ENCODE measurements at regions not wholly inside any gene's neighbourhood (a gene's known extent, or its start where the extent isn't known, plus 50 kb on each side); places are given as distances from the start of the nearest gene placed in this dataset.

DNA sequence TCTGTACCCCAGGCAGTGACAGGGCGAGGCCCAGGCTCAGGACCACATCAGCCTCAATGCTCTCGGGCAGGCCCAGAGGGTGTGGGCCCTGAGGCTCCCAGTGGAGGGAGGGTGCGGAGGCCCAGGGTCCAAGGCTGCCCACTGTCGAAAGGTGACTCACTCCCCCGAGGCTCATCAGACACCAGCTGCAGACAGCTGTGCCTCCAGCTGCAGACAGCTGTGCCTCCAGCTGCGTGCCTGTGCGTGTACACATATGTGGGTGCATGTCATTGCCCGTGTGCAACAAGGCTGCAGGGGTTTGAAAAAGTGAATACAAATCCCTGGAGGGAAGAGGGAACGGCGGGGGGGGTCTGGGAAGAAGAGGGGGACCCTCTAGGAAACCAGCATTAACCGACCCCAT lies 134.3 kb downstream of the BRD1 start:
- ChIA-PET CTCF (no interaction called here), POLR2A (no interaction called here)
- no peak overlapping the region for H3K27ac ChIP-seq (ENCODE audit: extremely low read depth, low read depth, low read length)
- H3K4me1 ChIP-seq (ENCODE audit: control insufficient read depth, insufficient read depth, low read length) = no peaks in the 10 kb centered on the region
- H3K9me3 ChIP-seq (ENCODE audit: control insufficient read depth, insufficient read depth, low read depth, low read length) = no peaks in the 10 kb centered on the region; the same call in 1 of the 2 replicates
- H3K36me3 ChIP-seq (ENCODE audit: control insufficient read depth in 2 of 2, insufficient read depth in 1 of 2, low read length in 2 of 2) = no peaks in the 10 kb centered on the region
- TF ChIP-seq ZNF114 (tag by site-specific recombination; IDR thresholded peaks at IDR 0.05) = no peak
- no peak for TF ChIP-seq GLIS1 (tag by site-specific recombination; IDR thresholded peaks at IDR 0.05)
- TF ChIP-seq, protein P1, sequence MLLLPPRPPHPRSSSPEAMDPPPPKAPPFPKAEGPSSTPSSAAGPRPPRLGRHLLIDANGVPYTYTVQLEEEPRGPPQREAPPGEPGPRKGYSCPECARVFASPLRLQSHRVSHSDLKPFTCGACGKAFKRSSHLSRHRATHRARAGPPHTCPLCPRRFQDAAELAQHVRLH (tag by site-specific recombination; IDR thresholded peaks at IDR 0.05) = no peak
- no peak for TF ChIP-seq EGR2 (tag by site-specific recombination; IDR thresholded peaks at IDR 0.05; ENCODE audit: low read depth)
- no peak for TF ChIP-seq ZNF239 (tag by site-specific recombination; IDR thresholded peaks at IDR 0.05)
- TF ChIP-seq IKZF3 (tag by site-specific recombination; IDR thresholded peaks at IDR 0.05) = no peak
- TF ChIP-seq, protein P2, sequence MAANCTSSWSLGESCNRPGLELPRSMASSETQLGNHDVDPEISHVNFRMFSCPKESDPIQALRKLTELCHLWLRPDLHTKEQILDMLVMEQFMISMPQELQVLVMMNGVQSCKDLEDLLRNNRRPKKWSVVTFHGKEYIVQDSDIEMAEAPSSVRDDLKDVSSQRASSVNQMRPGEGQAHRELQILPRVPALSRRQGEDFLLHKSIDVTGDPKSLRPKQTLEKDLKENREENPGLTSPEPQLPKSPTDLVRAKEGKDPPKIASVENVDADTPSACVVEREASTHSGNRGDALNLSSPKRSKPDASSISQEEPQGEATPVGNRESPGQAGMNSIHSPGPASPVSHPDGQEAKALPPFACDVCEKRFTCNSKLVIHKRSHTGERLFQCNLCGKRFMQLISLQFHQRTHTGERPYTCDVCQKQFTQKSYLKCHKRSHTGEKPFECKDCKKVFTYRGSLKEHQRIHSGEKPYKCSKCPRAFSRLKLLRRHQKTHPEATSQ (tag by site-specific recombination; IDR thresholded peaks at IDR 0.05) = no peak
- no peak for TF ChIP-seq ZNF654 (tag by site-specific recombination; IDR thresholded peaks at IDR 0.05; ENCODE audit: low read depth)
- TF ChIP-seq ZNF174 (tag by site-specific recombination; IDR thresholded peaks at IDR 0.05) = no peak
- no peak overlapping the region for H3K4me3 ChIP-seq (ENCODE audit: low read depth, low read length)

DNA sequence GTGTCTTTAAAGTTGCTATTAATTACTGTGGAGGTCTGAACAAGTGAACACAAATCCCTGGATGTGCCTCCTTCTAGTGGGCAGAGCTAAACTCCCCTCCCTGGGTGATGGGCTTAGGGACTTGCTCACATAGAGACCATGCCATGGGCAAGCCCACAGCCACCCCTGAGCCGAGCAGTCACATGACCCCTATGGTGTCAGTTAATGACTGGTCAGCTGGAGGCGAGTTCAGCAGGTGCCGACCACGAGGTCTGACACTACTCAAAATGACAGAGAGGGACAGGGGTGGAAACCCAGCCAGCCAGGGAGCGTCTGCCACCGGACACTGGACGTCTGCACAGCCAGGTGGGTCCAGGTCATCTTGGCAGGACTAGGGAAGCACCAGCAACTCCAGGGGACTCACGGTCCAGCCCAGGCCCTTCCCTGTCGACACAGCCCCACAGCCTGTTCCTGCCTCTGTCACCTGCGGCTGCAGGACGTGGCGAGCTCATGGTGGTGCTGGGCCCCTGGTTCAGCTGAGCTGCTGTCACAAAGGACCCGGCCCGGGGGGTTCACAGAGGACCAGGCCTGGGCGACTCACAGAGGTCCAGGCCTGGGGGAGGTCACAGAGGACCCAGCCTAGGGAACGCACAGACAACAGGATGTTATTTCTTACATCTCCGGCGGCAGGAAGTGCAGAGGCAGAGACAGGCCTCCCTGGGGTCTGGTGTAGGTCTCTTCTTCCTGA lies 135.0 kb downstream of the BRD1 start:
- H3K4me1 ChIP-seq (ENCODE audit: control insufficient read depth, insufficient read depth, low read length) = no peaks in the 10 kb centered on the region
- CTCF ChIA-PET = no interaction called here
- POLR2A ChIA-PET = no interaction called here
- no peak overlapping the region for H3K27ac ChIP-seq (ENCODE audit: extremely low read depth, low read depth, low read length)
- no peak overlapping the region for H3K4me3 ChIP-seq (ENCODE audit: low read depth, low read length)
- H3K36me3 ChIP-seq (ENCODE audit: control insufficient read depth in 2 of 2, insufficient read depth in 1 of 2, low read length in 2 of 2) = no peaks in the 10 kb centered on the region
- TF ChIP-seq ZNF747 (tag by site-specific recombination; IDR thresholded peaks at IDR 0.05) (no peak), YY2 (tag by site-specific recombination; IDR thresholded peaks at IDR 0.05) (no peak), ZNF433 (tag by site-specific recombination; IDR thresholded peaks at IDR 0.05; ENCODE audit: low read depth) (no peak), SCRT2 (tag by site-specific recombination; IDR thresholded peaks at IDR 0.05) (no peak), ZNF274 (IDR thresholded peaks at IDR 0.05; ENCODE audit: low read length) (no peak), ZNF274 (tag by site-specific recombination; IDR thresholded peaks at IDR 0.05; ENCODE audit: borderline replicate concordance) (no peak), ZNF114 (tag by site-specific recombination; IDR thresholded peaks at IDR 0.05) (no peak), RBAK (tag by site-specific recombination; IDR thresholded peaks at IDR 0.05) (no peak), ZBTB8A (tag by site-specific recombination; IDR thresholded peaks at IDR 0.05) (no peak), ZNF175 (tag by site-specific recombination; IDR thresholded peaks at IDR 0.05) (no peak), ZNF174 (tag by site-specific recombination; IDR thresholded peaks at IDR 0.05) (no peak), ZNF558 (tag by site-specific recombination; IDR thresholded peaks at IDR 0.05) (no peak), ZNF629 (tag by site-specific recombination; IDR thresholded peaks at IDR 0.05) (no peak), TCF7L2 (IDR thresholded peaks at IDR 0.05; ENCODE audit: borderline replicate concordance, low read depth, low read length) (no peak), ZNF37A (tag by site-specific recombination; IDR thresholded peaks at IDR 0.05) (no peak)
- TF ChIP-seq, protein P3, sequence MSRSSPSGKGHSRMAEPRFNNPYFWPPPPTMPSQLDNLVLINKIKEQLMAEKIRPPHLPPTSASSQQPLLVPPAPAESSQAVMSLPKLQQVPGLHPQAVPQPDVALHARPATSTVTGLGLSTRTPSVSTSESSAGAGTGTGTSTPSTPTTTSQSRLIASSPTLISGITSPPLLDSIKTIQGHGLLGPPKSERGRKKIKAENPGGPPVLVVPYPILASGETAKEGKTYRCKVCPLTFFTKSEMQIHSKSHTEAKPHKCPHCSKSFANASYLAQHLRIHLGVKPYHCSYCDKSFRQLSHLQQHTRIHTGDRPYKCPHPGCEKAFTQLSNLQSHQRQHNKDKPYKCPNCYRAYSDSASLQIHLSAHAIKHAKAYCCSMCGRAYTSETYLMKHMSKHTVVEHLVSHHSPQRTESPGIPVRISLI (tag by site-specific recombination; IDR thresholded peaks at IDR 0.05) = no peak
- TF ChIP-seq, protein P4, sequence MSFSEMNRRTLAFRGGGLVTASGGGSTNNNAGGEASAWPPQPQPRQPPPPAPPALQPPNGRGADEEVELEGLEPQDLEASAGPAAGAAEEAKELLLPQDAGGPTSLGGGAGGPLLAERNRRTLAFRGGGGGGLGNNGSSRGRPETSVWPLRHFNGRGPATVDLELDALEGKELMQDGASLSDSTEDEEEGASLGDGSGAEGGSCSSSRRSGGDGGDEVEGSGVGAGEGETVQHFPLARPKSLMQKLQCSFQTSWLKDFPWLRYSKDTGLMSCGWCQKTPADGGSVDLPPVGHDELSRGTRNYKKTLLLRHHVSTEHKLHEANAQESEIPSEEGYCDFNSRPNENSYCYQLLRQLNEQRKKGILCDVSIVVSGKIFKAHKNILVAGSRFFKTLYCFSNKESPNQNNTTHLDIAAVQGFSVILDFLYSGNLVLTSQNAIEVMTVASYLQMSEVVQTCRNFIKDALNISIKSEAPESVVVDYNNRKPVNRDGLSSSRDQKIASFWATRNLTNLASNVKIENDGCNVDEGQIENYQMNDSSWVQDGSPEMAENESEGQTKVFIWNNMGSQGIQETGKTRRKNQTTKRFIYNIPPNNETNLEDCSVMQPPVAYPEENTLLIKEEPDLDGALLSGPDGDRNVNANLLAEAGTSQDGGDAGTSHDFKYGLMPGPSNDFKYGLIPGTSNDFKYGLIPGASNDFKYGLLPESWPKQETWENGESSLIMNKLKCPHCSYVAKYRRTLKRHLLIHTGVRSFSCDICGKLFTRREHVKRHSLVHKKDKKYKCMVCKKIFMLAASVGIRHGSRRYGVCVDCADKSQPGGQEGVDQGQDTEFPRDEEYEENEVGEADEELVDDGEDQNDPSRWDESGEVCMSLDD (tag by site-specific recombination; IDR thresholded peaks at IDR 0.05) = no peak
- TF ChIP-seq, protein P5, sequence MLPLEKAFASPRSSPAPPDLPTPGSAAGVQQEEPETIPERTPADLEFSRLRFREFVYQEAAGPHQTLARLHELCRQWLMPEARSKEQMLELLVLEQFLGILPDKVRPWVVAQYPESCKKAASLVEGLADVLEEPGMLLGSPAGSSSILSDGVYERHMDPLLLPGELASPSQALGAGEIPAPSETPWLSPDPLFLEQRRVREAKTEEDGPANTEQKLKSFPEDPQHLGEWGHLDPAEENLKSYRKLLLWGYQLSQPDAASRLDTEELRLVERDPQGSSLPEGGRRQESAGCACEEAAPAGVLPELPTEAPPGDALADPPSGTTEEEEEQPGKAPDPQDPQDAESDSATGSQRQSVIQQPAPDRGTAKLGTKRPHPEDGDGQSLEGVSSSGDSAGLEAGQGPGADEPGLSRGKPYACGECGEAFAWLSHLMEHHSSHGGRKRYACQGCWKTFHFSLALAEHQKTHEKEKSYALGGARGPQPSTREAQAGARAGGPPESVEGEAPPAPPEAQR (tag by site-specific recombination; IDR thresholded peaks at IDR 0.05) = no peak
- TF ChIP-seq, protein P6, sequence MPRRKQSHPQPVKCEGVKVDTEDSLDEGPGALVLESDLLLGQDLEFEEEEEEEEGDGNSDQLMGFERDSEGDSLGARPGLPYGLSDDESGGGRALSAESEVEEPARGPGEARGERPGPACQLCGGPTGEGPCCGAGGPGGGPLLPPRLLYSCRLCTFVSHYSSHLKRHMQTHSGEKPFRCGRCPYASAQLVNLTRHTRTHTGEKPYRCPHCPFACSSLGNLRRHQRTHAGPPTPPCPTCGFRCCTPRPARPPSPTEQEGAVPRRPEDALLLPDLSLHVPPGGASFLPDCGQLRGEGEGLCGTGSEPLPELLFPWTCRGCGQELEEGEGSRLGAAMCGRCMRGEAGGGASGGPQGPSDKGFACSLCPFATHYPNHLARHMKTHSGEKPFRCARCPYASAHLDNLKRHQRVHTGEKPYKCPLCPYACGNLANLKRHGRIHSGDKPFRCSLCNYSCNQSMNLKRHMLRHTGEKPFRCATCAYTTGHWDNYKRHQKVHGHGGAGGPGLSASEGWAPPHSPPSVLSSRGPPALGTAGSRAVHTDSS (tag by site-specific recombination; IDR thresholded peaks at IDR 0.05) = no peak
- no peaks in the 10 kb centered on the region; the same call in 1 of the 2 replicates for H3K9me3 ChIP-seq (ENCODE audit: control insufficient read depth, insufficient read depth, low read depth, low read length)
